ENCODE measurements at regions not wholly inside any gene's neighbourhood (a gene's known extent, or its start where the extent isn't known, plus 50 kb on each side); places are given as distances from the start of the nearest gene placed in this dataset.
A peak's percentile ranks its signal among the peaks of the same experiment; 100 is the strongest.

- DNase-seq (ENCODE audit: low read depth), result no peak
- TF ChIP-seq CTCF (conservative IDR thresholded peaks at IDR 0.05; ENCODE audit: control insufficient read depth, insufficient read depth, low read depth, low read length), result no peak
- no peak overlapping the region for H3K4me3 ChIP-seq (ENCODE audit: control insufficient read depth, low read depth, low read length)
Observed at GRCh38 chr1:168917796-168918195, 188.7 kb upstream of the ATP1B1 start.

DNA sequence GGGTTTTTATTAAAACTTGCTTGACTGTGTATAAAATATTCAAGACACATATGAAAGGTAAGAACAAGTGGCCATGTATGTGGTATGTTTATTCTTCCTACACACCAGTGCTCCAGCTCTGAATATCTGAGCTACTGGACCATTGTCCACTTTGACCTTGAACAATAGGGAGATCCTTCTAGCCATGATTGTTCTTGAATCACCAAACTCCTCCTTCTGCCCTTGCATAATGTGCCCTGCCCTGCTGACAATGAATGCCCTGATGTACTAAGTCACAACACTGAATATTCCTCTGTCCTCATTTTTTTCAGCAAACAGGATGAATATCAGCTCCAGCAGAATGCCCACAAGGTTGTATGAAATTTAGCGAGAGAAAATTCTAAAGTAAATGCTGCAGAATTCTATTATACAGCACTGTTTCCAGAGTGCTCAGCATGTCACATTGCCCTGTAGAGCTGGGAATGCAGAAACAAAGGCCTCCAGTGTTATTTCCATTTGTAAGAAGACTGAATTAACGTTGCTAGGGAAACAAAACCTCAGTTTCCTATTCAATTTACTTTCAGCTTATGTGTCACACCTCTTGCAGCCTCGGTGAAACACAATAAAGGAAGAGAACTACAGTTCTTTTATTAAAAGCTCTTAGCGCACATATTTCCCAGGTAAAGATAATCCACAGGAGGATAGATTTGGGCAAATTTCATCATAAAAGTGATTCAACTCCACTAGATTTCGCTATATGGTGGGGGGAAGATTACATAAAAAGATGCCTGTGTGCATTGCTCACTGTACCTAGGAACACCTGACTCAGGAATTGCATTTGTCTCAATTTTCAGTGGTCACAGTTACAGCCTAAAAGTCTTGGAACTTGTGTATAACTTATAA, 187.4 kb upstream of the ATP1B1 start:
- no peak for TF ChIP-seq CTCF (conservative IDR thresholded peaks at IDR 0.05; ENCODE audit: control insufficient read depth, insufficient read depth, low read depth, low read length)
- DNase-seq (ENCODE audit: low read depth), result no peak
- no peak overlapping the region for H3K4me3 ChIP-seq (ENCODE audit: control insufficient read depth, low read depth, low read length)

DNA sequence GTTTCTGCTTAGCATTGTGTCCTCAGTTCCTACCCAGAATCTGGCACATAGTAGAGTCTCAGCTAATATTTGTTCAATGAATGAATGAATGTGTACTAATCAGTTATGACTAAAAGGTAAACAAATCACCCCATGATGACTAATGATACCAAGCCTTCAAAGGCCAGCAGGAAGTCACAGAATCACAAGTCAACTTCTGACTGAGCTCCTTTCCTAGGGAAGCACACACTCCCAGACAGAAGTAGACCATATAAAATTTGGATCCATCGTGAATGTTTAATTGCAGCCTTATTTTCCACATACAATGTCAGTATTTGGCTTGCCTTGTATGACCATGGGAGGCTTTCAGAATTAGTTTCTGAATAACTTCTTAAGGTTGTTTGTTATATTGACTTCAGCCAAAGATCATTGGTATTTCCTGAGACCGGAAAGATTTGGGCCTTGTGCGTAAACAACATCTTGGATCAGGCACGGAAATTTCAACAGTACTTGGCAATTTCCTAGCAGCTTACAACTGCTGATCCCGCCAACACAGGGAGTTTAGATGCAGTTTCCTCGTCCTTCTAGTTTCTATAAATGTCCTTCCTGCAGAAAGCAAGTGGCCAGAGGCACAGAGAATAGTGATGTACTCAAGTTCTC, 185.9 kb upstream of the ATP1B1 start:
- H3K4me3 ChIP-seq (ENCODE audit: control insufficient read depth, low read depth, low read length), result no peak overlapping the region
- no peak for TF ChIP-seq CTCF (conservative IDR thresholded peaks at IDR 0.05; ENCODE audit: control insufficient read depth, insufficient read depth, low read depth, low read length)
- peak; percentile 52 for DNase-seq (ENCODE audit: low read depth)

GRCh38 chr1:168921629-168922028, 184.9 kb upstream of the ATP1B1 start:
- no peak for DNase-seq (ENCODE audit: low read depth)
- H3K4me3 ChIP-seq (ENCODE audit: control insufficient read depth, low read depth, low read length), result no peak overlapping the region
- TF ChIP-seq CTCF (conservative IDR thresholded peaks at IDR 0.05; ENCODE audit: control insufficient read depth, insufficient read depth, low read depth, low read length), result no peak

- no peak for DNase-seq (ENCODE audit: low read depth)
- no peak overlapping the region for H3K4me3 ChIP-seq (ENCODE audit: control insufficient read depth, low read depth, low read length)
- no peak for TF ChIP-seq CTCF (conservative IDR thresholded peaks at IDR 0.05; ENCODE audit: control insufficient read depth, insufficient read depth, low read depth, low read length)
Observed at GRCh38 chr1:168923521-168924136, 182.9 kb upstream of the ATP1B1 start.

DNA sequence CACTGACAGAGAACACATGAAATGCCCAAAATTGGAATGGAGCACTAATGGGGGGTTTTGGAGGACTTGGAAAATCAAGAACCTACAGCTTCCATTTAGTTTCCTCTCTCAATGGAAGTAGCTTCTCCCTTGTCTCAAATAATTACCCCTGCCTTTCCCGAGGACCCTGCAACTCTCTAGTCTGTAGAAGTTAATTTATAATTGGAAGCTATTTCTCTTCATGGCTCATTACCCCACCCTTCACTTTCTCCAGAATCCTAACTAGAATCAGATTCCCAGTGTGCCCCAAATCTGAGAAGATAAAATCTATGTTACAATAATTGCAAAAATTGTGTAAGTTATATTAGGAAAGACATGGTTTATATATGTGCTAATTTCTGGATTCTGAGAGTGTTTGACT, 181.5 kb upstream of the ATP1B1 start:
- H3K4me3 ChIP-seq (ENCODE audit: control insufficient read depth, low read depth, low read length), result no peak overlapping the region
- DNase-seq (ENCODE audit: low read depth), result no peak
- no peak for TF ChIP-seq CTCF (conservative IDR thresholded peaks at IDR 0.05; ENCODE audit: control insufficient read depth, insufficient read depth, low read depth, low read length)
